A549 (cell line): ENCODE measurements at regions not wholly inside any gene's neighbourhood (a gene's known extent, or its start where the extent isn't known, plus 50 kb on each side); places are given as distances from the start of the nearest gene placed in this dataset.

Source experiments
- ATOH8 ChIP-seq: fragments of 250-450 bp; sonication (Bioruptor Pico); IDR thresholded peaks from 2 replicates; pipeline ENCODE4 v1.5.0; 2020; ENCODE audit warnings: low read depth, mild to moderate bottlenecking, moderate library complexity
- CTCF ChIP-seq: fragments of >200 bp; sonication (Bioruptor Twin); formaldehyde crosslinking; IDR thresholded peaks from 3 replicates; pipeline ENCODE4 v1.5.1; 2016
- EP300 ChIP-seq, 2 experiments: fragments of >200 bp; sonication (Bioruptor Twin); formaldehyde crosslinking; IDR thresholded peaks; 2 replicates in 1 of 2; 3 replicates in 1 of 2; pipeline ENCODE4 v1.6.1; 2016 to 2017
- ESRRA ChIP-seq: fragments of 150-350 bp; IDR thresholded peaks from 2 replicates; pipeline ENCODE4 v1.6.1; 2014; ENCODE audit warnings: mild to moderate bottlenecking, low read length, borderline replicate concordance
- JUNB ChIP-seq: fragments of >200 bp; sonication (Bioruptor Twin); formaldehyde crosslinking; IDR thresholded peaks from 2 replicates; pipeline ENCODE4 v1.6.1; 2016
- NFE2L2 ChIP-seq: fragments of 150-350 bp; conservative IDR thresholded peaks from 2 replicates; pipeline ENCODE4 v1.6.1; 2014; ENCODE audit warnings: low read length
- POLR2A ChIP-seq: IDR thresholded peaks from 2 replicates; pipeline ENCODE4 v1.6.1; 2012; ENCODE audit warnings: mild to moderate bottlenecking, low read length
- POLR2AphosphoS2 ChIP-seq: conservative IDR thresholded peaks from 2 replicates; pipeline ENCODE4 v1.6.1; 2012; ENCODE audit warnings: low read length, improper control_type of control experiment, inconsistent platforms
- RFX5 ChIP-seq: fragments of 450-650 bp; IDR thresholded peaks from 2 replicates; pipeline ENCODE4 v1.7.1; 2014; ENCODE audit warnings: antibody characterized with exemption, mild to moderate bottlenecking, moderate library complexity
- ZSCAN20 ChIP-seq: fragments of 250-450 bp; sonication (Bioruptor Pico); IDR thresholded peaks from 2 replicates; pipeline ENCODE4 v1.8.0; 2022; ENCODE audit warnings: mild to moderate bottlenecking, moderate library complexity

GRCh38 chr14:54116198-54116885, 159.7 kb upstream of the BMP4 start:
- TF ChIP-seq EP300 (IDR thresholded peaks at IDR 0.05) (no peak), ZSCAN20 (CRISPR knock-in tag) (no peak), POLR2A (no peak), CTCF (no peak), ATOH8 (CRISPR knock-in tag) (no peak), ESRRA (no peak), NFE2L2 (no peak), RFX5 (no peak), POLR2AphosphoS2 (no peak), JUNB (no peak)
